GM21367 (cell line): ENCODE measurements at regions not wholly inside any gene's neighbourhood (a gene's known extent, or its start where the extent isn't known, plus 50 kb on each side); places are given as distances from the start of the nearest gene placed in this dataset.
"Not testable (repeated sequence)": the region's sequence is repeated elsewhere in the genome, so short reads cannot be mapped to it uniquely, and the experiment has no call there.

Experiments
- ATAC-seq: cut with Tn5 transposase; IDR thresholded peaks from one replicate; pipeline ENCODE4 v1.9.1; 2021; ENCODE audit not compliant: unreplicated experiment

GRCh38 chr1:70745199-70745598, 302.4 kb downstream of the PTGER3 start:
- ATAC-seq = no peak

- not testable (repeated sequence) for ATAC-seq
Measured at GRCh38 chr1:70746062-70746461, 301.6 kb downstream of the PTGER3 start.

- not testable (repeated sequence) for ATAC-seq
Measured at GRCh38 chr1:70747123-70747522, 300.5 kb downstream of the PTGER3 start.

GRCh38 chr1:70751676-70752287, 295.8 kb downstream of the PTGER3 start:
- not testable (repeated sequence) for ATAC-seq

GRCh38 chr1:70754701-70755100, 292.9 kb downstream of the PTGER3 start:
- ATAC-seq = no peak

- no peak for ATAC-seq
Measured at GRCh38 chr1:70760154-70760553, 287.5 kb downstream of the PTGER3 start.

GRCh38 chr1:70762386-70762785, 285.2 kb downstream of the PTGER3 start:
- ATAC-seq = no peak

GRCh38 chr1:70764747-70765146, 282.9 kb downstream of the PTGER3 start:
- ATAC-seq = no peak

GRCh38 chr1:70767377-70767776, 280.2 kb downstream of the PTGER3 start:
- ATAC-seq = no peak

GRCh38 chr1:70768216-70768615, 279.4 kb downstream of the PTGER3 start:
- no peak for ATAC-seq

GRCh38 chr1:70778056-70778762, 269.4 kb downstream of the PTGER3 start:
- ATAC-seq = no peak

GRCh38 chr1:70778934-70779333, 268.7 kb downstream of the PTGER3 start:
- no peak for ATAC-seq

- no peak for ATAC-seq
Measured at GRCh38 chr1:70779571-70779970, 268.0 kb downstream of the PTGER3 start.

GRCh38 chr1:70785287-70785686, 262.3 kb downstream of the PTGER3 start:
- no peak for ATAC-seq

GRCh38 chr1:70790232-70790923, 257.2 kb downstream of the PTGER3 start:
- no peak for ATAC-seq

GRCh38 chr1:70795064-70795463, 252.6 kb downstream of the PTGER3 start:
- ATAC-seq = not testable (repeated sequence)

GRCh38 chr1:70796298-70796697, 251.3 kb downstream of the PTGER3 start:
- not testable (repeated sequence) for ATAC-seq

- ATAC-seq = not testable (repeated sequence)
Measured at GRCh38 chr1:70802625-70803024, 245.0 kb downstream of the PTGER3 start.

GRCh38 chr1:70805641-70806040, 242.0 kb downstream of the PTGER3 start:
- no peak for ATAC-seq

GRCh38 chr1:70807088-70807664, 240.4 kb downstream of the PTGER3 start:
- no peak for ATAC-seq

- ATAC-seq = no peak
Measured at GRCh38 chr1:70809069-70809468, 238.5 kb downstream of the PTGER3 start.

- no peak for ATAC-seq
Measured at GRCh38 chr1:70811815-70812214, 235.8 kb downstream of the PTGER3 start.
